Activated CD8-positive, alpha-beta memory T cell treated with anti-CD3 and anti-CD28 coated beads, Interleukin-2, amount 50 U/mL, for 1 hour (primary cell): ENCODE measurements at regions not wholly inside any gene's neighbourhood (a gene's known extent, or its start where the extent isn't known, plus 50 kb on each side); places are given as distances from the start of the nearest gene placed in this dataset.
"Not testable (repeated sequence)": the region's sequence is repeated elsewhere in the genome, so short reads cannot be mapped to it uniquely, and the experiment has no call there.

Source experiments
- DNase-seq: peaks from one replicate; pipeline ENCODE4 v3.0.0-alpha.2; 2020; ENCODE audit errors: extremely low read depth

- no peak for DNase-seq
Measured at GRCh38 chr4:138500869-138501268, 258.7 kb upstream of the SLC7A11 start.

DNA sequence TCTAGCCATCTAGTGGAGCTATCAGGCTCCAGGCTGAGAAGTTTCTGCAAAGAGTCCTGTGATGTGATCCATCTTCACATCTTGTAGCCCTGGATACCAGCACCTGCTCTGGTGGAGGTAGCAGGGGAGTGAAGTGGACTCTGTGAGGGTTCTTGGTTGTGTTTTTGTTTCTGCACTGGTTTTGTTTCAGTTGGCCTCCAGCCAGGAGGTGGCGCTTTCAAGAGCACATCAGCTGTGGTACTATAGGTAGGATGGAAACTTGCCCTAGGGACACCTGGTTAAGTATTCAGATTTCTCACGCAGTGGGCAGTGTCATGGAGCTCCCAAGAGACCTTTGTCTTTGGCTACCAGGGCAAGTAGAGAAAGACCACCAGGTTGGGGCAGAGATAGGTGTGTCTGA lies 257.5 kb upstream of the SLC7A11 start:
- no peak for DNase-seq

DNA sequence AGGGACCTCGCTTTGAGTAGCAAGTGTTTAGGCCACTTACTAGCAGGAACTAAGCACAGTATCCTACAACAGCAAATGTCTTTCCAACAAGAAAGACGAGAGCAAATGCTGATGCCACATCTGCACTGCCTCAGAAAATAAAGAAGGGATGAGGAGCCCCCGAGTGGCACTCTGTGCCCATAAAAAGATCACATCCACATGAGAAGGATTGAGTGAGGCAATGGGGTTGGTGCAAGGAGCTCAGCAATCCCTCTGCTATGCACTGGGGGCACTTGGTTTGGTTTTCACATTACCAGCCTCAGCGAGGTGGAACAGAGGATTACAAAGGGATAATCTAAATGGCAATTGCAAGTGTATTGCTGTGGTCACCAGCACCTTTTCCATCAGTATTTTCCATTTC lies 252.8 kb upstream of the SLC7A11 start:
- DNase-seq: no peak

- no peak for DNase-seq
Measured at GRCh38 chr4:138494116-138494515, 252.0 kb upstream of the SLC7A11 start.

DNA sequence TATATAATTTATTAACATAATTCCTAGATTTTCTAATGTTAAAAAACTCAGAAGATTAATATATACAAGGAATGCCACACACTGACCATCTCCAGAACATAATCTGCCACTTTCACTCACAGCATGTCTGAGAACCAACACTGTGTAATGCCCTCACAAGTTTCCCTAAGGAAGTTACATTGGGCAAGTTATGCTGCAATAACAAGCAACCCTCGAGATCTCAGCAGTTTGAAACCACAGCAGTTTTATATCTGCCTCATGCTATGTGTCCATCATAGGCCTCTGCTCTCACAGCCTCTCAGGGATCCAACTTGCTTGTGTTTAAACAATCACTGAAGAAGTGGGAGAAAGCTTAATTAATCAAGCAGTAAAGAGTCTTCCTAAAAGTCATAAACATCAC lies 250.0 kb upstream of the SLC7A11 start:
- no peak for DNase-seq

DNA sequence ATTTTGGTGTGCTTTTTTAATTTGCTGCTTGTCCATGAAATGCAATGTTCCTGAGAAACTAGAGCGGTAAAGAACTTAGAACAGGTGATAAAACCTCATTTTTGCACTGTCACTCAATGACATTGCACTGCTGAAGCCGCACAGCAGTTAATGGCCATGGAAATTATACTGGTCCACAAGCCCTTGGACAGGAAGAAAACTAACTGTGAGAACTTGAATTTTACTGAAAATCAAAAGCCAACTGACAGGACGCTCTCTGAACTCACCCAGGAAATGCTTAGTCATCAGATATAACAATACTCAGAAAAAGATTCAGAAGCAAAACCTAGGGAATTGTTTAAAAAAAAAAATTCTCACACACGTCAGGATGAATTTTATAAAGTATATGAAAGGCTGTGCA lies 246.4 kb upstream of the SLC7A11 start:
- DNase-seq: no peak

DNA sequence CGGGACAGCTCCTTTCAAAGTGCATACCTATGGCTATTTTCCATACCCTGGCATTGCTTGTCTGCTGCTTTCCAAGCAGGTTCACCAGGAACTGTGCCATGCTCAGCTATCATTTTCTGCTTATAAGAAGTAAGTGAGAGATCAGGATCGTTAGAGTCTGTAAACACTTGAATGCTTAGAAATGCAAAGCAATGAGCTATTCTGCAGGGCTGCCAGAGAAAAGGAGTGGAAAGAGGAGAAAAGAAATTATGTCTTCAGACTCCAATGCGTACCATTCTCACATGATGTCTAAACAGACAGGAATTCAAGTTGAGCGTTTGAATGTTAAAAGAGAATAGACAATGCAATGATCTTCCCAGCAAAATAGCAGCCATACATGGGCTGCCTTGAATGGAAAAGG lies 245.5 kb upstream of the SLC7A11 start:
- no peak for DNase-seq

- no peak for DNase-seq
Measured at GRCh38 chr4:138487230-138487629, 245.1 kb upstream of the SLC7A11 start.

DNA sequence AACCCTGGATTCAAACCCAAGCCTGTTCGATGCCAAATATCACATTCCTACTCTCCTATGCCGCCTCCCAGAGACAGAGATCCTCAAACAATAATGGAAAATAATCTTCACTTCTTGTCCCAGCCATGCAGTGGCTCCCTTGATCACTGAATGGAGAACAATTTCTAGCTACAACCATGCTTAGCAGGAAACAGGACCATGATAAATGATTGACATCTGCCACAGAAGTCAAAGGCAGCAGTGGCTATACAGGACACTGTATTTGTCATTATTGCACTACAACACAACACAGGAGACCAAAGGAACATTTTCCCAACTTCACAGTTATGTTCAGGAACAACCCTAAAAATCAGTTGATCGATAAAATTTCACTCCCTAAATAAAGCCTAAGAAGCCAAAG lies 243.3 kb upstream of the SLC7A11 start:
- DNase-seq: no peak

- no peak for DNase-seq
Measured at GRCh38 chr4:138475116-138475515, 233.0 kb upstream of the SLC7A11 start.

DNA sequence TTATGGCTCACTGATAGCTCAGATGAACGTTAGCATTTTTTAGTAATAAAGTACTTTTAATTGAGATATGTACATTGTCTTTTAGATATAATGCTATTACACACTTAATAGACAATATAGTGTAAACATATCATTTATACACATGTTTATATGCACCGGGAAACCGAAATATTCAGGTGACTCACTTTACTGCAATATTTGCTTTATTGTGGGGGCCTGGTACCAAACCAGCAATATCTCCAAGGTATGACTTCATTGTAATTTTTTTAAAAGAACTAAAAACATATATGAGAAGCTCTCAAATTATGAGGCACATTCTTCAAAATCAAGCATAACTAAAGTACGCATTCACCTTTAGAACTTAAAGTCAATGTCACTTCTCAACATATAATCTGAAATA lies 231.2 kb upstream of the SLC7A11 start:
- DNase-seq: no peak

- no peak for DNase-seq
Measured at GRCh38 chr4:138460477-138461414, 218.6 kb upstream of the SLC7A11 start.

GRCh38 chr4:138458751-138459150 lies 216.6 kb upstream of the SLC7A11 start:
- no peak for DNase-seq

DNA sequence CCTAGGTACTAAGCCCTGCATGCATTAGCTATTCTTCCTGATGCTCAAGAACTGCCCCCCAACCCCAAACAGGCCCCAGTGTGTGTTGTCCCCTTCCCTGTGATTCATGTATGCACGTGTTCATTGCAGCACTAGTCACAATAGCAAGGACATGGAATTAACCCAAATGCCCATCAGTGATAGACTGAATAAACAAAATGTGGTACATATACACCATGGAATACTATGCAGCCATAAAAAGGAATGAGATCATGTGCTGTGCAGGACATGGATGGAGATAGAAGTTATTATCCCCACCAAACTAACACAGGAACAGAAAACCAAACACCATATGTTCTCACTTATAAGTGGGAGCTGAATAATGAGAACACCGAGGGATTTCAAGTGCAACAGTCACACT lies 214.2 kb upstream of the SLC7A11 start:
- DNase-seq: not testable (repeated sequence)

GRCh38 chr4:138455097-138455496 lies 212.9 kb upstream of the SLC7A11 start:
- no peak for DNase-seq

DNA sequence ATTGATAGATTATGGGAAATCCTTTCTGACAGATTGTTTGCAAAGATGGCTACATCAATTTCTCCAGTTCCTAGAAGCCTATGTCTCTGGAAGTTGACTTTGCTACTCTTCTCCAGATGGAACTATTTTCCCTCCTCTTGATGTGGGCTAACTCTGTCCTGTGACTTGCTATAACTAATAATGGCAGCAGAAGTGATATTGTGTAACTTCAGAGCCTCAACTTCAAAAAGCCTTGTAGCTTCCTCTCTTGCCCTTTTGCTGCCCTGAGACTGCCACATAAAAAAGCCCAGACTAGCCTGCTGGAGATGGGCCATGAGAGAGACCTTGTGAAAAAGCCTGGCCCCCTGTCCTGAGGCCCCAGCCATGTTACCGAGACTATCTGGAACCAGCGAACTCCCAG lies 210.7 kb upstream of the SLC7A11 start:
- no peak for DNase-seq

DNA sequence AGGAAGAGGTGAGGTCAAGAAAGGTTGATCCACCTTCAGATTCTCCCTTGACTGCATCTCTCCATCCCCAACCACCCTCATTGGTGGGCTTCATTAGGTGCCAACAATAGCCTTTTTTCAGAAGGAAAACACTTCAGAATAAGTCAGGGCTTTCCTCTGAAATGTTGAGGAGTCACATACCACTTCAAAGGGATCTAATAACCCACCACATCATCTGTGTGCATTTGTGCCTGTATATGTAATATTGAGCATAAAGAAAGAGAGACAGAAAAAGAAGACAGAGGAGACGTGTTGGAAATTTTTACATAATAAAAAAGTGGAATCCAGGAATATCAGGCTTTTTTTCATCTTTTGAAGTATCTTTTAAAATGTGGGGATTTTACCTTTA lies 209.1 kb upstream of the SLC7A11 start:
- no peak for DNase-seq

- no peak for DNase-seq
Measured at GRCh38 chr4:138450546-138451275, 208.6 kb upstream of the SLC7A11 start.

GRCh38 chr4:138449938-138450337 lies 207.8 kb upstream of the SLC7A11 start:
- DNase-seq: no peak

DNA sequence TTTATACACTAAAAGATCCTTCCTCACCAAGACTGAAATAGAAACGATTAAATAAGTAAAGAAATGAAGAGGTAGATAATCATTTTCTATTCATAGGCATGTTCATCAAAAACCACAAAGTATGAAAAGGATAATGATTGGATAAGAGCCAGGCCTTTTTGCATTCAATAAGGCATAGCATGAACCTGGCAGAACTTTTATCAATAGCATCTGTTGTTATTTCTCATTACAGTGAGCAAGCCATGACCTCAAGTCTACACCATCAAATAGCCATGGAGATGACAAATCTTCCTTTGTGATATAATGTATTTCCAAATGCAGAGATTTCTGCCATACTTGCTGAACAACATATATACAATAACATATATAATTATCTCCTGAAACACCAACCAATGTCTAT lies 206.0 kb upstream of the SLC7A11 start:
- DNase-seq: no peak

- DNase-seq: no peak
Measured at GRCh38 chr4:138446456-138446855, 204.3 kb upstream of the SLC7A11 start.

- no peak for DNase-seq
Measured at GRCh38 chr4:138445098-138445497, 202.9 kb upstream of the SLC7A11 start.

- DNase-seq: no peak
Measured at GRCh38 chr4:138444260-138444659, 202.1 kb upstream of the SLC7A11 start.
